ENCODE measurements at regions not wholly inside any gene's neighbourhood (a gene's known extent, or its start where the extent isn't known, plus 50 kb on each side); places are given as distances from the start of the nearest gene placed in this dataset.

DNA sequence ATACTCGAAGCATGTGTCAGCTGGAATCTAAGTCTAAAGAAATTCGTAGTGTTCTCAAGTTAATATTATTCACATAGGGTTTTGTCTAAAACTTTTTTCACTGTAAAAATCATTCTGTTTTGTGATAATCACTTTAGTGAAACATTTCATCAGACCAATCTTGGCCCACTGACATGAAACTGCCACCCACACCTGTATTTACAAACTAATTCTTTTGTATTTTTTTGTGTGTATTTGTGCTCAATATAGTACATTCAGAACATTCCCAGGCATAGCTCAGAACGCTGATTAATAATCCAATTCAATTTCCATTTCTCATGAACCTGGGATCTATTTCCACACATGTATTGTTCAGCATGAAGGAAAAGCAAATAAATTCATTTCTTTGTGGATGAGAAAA lies 191.7 kb downstream of the RASSF9 start:
- no peak for TF ChIP-seq POLR2A (IDR thresholded peaks at IDR 0.05)
- TF ChIP-seq, protein P1, sequence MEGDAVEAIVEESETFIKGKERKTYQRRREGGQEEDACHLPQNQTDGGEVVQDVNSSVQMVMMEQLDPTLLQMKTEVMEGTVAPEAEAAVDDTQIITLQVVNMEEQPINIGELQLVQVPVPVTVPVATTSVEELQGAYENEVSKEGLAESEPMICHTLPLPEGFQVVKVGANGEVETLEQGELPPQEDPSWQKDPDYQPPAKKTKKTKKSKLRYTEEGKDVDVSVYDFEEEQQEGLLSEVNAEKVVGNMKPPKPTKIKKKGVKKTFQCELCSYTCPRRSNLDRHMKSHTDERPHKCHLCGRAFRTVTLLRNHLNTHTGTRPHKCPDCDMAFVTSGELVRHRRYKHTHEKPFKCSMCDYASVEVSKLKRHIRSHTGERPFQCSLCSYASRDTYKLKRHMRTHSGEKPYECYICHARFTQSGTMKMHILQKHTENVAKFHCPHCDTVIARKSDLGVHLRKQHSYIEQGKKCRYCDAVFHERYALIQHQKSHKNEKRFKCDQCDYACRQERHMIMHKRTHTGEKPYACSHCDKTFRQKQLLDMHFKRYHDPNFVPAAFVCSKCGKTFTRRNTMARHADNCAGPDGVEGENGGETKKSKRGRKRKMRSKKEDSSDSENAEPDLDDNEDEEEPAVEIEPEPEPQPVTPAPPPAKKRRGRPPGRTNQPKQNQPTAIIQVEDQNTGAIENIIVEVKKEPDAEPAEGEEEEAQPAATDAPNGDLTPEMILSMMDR (IDR thresholded peaks at IDR 0.05): no peak
- Histone ChIP-seq H3K4me3 (no peak overlapping the region), H3K27ac (no peak overlapping the region), H3K27me3 (no peaks in the 10 kb centered on the region), H3K4me1 (no peaks in the 10 kb centered on the region), H3K9me3 (no peaks in the 10 kb centered on the region), H3K36me3 (no peaks in the 10 kb centered on the region)
- DNase-seq: no peak
- intact Hi-C loops (cut with DNase I; ENCODE audit: low total_unique reads): no loop called here

DNA sequence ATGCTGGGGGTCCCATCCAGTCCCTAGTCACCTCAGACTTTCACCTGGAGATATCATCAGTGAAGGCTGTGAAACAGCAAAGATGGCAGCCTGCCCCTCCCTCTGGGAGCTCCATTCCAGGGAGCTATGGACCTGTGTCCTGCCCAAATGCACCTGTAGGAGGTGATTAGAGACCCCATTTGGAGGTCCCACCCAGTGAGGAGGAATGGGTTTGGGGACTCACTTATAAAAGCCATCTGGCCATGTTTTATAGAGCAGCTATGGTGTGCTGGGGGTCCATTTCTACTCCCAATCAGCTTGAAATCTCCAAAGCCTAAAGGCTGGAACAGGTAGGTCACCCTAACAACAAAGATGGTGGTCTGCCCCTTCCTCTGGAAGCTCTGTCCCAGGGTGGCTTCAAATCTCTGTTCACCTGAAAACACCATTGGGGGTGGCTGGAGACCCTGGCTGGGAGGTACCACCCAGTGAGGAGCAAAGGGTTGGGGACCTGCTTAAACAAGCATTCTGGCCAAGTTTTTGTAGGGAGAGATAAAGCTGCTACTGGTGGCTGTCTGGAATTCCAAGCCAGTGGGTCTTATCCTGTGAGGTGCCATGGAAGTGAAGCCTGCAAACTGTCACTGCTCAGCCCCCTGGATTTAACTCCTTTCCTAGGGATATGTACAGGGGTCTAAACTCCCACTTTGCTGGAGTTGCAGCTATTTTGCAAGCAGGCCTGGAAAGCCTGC lies 182.3 kb downstream of the RASSF9 start:
- H3K4me1 ChIP-seq: no peaks in the 10 kb centered on the region
- intact Hi-C loops (cut with DNase I; ENCODE audit: low total_unique reads): no loop called here
- no peaks in the 10 kb centered on the region for H3K27me3 ChIP-seq
- H3K36me3 ChIP-seq: no peaks in the 10 kb centered on the region
- H3K9me3 ChIP-seq: no peaks in the 10 kb centered on the region
- H3K27ac ChIP-seq: no peak overlapping the region
- TF ChIP-seq, protein P1 (IDR thresholded peaks at IDR 0.05): no peak
- TF ChIP-seq POLR2A (IDR thresholded peaks at IDR 0.05): no peak
- no peak overlapping the region for H3K4me3 ChIP-seq
- DNase-seq: no peak

DNA sequence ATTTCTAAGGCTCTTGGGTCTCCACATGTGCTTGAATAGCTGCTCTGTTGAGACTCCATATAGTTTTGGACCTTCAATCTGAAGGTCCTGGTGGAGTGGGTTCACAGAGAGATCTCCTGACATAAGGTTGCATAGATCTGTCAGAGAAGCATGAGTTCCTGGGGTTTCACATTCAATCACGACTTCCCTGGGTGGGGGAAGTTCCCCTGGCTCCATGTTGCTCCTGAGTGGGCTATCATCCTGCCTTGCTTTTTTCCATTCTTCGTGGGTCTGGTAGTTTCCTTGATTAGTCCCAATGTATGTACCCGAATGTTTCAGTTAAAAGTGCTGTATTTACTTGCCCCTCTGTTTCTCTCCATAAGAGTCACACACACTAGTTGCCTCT lies 181.8 kb downstream of the RASSF9 start:
- no peak for TF ChIP-seq POLR2A (IDR thresholded peaks at IDR 0.05)
- TF ChIP-seq, protein P1 (IDR thresholded peaks at IDR 0.05): no peak

DNA sequence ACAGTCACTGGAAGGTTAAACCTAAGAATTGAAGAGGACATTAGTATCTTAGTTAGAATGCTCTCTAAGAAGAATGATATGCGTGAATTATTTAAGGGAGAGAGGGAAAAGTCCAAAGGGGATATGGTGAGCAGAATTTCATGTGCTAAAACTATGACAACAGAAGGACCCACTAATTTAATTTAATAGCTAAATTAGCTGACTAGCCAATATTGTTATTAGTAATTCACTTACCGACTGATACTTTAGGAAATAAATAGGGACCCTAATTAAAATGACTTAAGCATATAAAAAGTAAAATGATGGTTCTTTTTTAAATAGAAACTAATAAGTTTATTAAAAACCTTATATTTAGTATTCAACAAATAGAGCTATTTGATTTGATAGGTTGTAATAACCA lies 179.6 kb downstream of the RASSF9 start:
- intact Hi-C loops (cut with DNase I; ENCODE audit: low total_unique reads): no loop called here
- Histone ChIP-seq H3K36me3 (no peaks in the 10 kb centered on the region), H3K9me3 (no peaks in the 10 kb centered on the region), H3K4me3 (no peak overlapping the region), H3K27me3 (no peaks in the 10 kb centered on the region), H3K27ac (no peak overlapping the region), H3K4me1 (no peaks in the 10 kb centered on the region)
- no peak for DNase-seq
- TF ChIP-seq POLR2A (IDR thresholded peaks at IDR 0.05): no peak
- TF ChIP-seq, protein P1 (IDR thresholded peaks at IDR 0.05): no peak

More for the DNA sequence above, 181.8 kb downstream of the RASSF9 start:
- DNase-seq: no peak
- Histone ChIP-seq H3K4me1 (no peaks in the 10 kb centered on the region), H3K27me3 (no peaks in the 10 kb centered on the region), H3K36me3 (no peaks in the 10 kb centered on the region), H3K4me3 (no peak overlapping the region), H3K9me3 (no peaks in the 10 kb centered on the region), H3K27ac (no peak overlapping the region)
- intact Hi-C loops (cut with DNase I; ENCODE audit: low total_unique reads): no loop called here

DNA sequence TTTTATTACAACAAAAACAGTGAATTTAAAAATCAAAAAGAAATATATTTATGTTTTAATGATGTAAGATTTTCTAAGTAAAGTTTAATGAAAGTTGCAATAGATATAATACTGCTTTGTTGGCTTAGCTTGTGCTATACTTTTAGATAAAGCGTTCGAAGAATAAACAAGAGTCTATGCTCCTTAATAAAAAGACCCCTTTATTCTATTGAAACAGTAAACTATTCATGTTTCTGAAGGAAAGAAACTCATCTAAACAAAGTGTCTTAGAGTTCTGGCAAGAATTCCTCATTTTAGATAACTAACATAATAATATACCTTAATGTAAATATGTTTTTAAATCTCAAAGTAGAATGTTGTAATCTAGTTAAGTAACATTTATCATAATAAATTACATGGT lies 179.0 kb downstream of the RASSF9 start:
- Histone ChIP-seq H3K4me1 (no peaks in the 10 kb centered on the region), H3K27ac (no peak overlapping the region), H3K27me3 (no peaks in the 10 kb centered on the region), H3K36me3 (no peaks in the 10 kb centered on the region), H3K4me3 (no peak overlapping the region), H3K9me3 (no peaks in the 10 kb centered on the region)
- intact Hi-C loops (cut with DNase I; ENCODE audit: low total_unique reads): no loop called here
- TF ChIP-seq, protein P1 (IDR thresholded peaks at IDR 0.05): no peak
- TF ChIP-seq POLR2A (IDR thresholded peaks at IDR 0.05): no peak
- DNase-seq: no peak
